Activated B cell treated with CpG ODN at 0.5 μM for 24 hours (primary cell): ENCODE measurements at regions not wholly inside any gene's neighbourhood (a gene's known extent, or its start where the extent isn't known, plus 50 kb on each side); places are given as distances from the start of the nearest gene placed in this dataset.

Experiments used
- ATAC-seq: fragments of 200-7000 bp; cut with Tn5 transposase; one replicate; pipeline ENCODE4 v1.10.0; 2021; ENCODE audit warnings: low read depth, mild to moderate bottlenecking, moderate library complexity
- CTCF ChIA-PET: fragments of 350-600 bp; sonication (Branson Sonifier 250); formaldehyde crosslinking; loops from one replicate; lab custom pipeline; 2021; ENCODE audit warnings: antibody characterized with exemption; lab: Charles Lee
- POLR2A ChIA-PET: fragments of 350-600 bp; sonication (Branson Sonifier 250); formaldehyde crosslinking; loops from one replicate; lab custom pipeline; 2021; ENCODE audit warnings: antibody characterized with exemption; lab: Charles Lee
- DNase-seq: peaks from one replicate; pipeline ENCODE4 v3.0.0; 2022
- H3K27ac Mint-ChIP-seq: one replicate; pipeline ENCODE4 v1.8.0; 2020; ENCODE audit warnings: mixed read lengths
- H3K27me3 Mint-ChIP-seq: one replicate; pipeline ENCODE4 v1.8.0; 2021; ENCODE audit warnings: mixed read lengths
- H3K36me3 Mint-ChIP-seq: one replicate; pipeline ENCODE4 v1.8.0; 2021; ENCODE audit warnings: low read depth, mixed read lengths
- H3K4me1 Mint-ChIP-seq: one replicate; pipeline ENCODE4 v1.8.0; 2021; ENCODE audit warnings: mixed read lengths
- H3K4me3 Mint-ChIP-seq: one replicate; pipeline ENCODE4 v1.8.0; 2020; ENCODE audit warnings: mild to moderate bottlenecking, mixed read lengths
- H3K9me3 Mint-ChIP-seq: one replicate; pipeline ENCODE4 v1.8.0; 2020; ENCODE audit warnings: mixed read lengths
- intact Hi-C: fragments of 100-400 bp; cut with micrococcal nuclease; formaldehyde crosslinking; loops from one replicate; pipeline ENCODE4 v1.15.1; 2024
- TF ChIP-seq, protein P1 (sequence below): fragments of 200-600 bp; IDR thresholded peaks from one replicate; pipeline ENCODE4 v1.8.0; 2022; ENCODE audit warnings: antibody characterized with exemption, mild to moderate bottlenecking

DNA sequence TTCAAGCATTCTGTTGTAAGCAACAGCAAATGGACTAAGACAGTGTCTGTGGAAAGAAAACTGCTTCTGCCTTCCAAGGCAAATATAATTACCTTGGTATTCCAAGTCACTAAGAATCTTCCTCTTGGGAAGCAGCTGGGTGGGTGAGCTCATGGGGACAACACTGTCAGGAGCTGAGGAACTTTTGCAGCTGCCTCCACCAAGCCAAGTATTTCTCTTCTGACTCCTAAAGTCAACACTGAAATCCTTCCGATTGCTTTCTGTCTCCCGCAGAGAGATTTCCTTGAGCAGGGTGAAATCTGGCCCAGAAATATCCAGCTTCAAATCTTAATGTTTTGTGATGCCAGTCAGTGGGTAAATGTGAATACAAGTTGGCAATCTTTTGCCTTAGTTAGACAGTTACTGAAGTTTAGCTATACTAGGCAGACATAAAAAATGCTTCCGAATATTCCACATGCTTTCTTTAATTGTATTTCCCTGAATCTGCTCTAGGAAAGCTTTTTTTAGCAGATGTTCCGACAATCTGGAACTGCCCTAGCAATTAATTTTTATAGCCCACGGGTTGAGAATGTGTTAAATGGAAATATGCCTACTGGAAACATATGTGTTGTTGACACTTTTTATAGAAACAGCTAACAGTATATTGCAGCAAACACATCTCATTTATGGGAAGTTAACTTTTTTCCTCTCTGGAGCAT, 369.9 kb upstream of the DAB2 start:
- TF ChIP-seq, protein P1, sequence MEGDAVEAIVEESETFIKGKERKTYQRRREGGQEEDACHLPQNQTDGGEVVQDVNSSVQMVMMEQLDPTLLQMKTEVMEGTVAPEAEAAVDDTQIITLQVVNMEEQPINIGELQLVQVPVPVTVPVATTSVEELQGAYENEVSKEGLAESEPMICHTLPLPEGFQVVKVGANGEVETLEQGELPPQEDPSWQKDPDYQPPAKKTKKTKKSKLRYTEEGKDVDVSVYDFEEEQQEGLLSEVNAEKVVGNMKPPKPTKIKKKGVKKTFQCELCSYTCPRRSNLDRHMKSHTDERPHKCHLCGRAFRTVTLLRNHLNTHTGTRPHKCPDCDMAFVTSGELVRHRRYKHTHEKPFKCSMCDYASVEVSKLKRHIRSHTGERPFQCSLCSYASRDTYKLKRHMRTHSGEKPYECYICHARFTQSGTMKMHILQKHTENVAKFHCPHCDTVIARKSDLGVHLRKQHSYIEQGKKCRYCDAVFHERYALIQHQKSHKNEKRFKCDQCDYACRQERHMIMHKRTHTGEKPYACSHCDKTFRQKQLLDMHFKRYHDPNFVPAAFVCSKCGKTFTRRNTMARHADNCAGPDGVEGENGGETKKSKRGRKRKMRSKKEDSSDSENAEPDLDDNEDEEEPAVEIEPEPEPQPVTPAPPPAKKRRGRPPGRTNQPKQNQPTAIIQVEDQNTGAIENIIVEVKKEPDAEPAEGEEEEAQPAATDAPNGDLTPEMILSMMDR: no peak
- CTCF ChIA-PET: no interaction called here
- H3K4me3 Mint-ChIP-seq: no peak overlapping the region
- H3K4me1 Mint-ChIP-seq: no peaks in the 10 kb centered on the region
- H3K9me3 Mint-ChIP-seq: no peaks in the 10 kb centered on the region
- no peaks in the 10 kb centered on the region for H3K27me3 Mint-ChIP-seq
- H3K27ac Mint-ChIP-seq: no peak overlapping the region
- H3K36me3 Mint-ChIP-seq: no peaks in the 10 kb centered on the region
- intact Hi-C loops: no loop called here
- POLR2A ChIA-PET: no interaction called here
- no peak for ATAC-seq
- no peak for DNase-seq

DNA sequence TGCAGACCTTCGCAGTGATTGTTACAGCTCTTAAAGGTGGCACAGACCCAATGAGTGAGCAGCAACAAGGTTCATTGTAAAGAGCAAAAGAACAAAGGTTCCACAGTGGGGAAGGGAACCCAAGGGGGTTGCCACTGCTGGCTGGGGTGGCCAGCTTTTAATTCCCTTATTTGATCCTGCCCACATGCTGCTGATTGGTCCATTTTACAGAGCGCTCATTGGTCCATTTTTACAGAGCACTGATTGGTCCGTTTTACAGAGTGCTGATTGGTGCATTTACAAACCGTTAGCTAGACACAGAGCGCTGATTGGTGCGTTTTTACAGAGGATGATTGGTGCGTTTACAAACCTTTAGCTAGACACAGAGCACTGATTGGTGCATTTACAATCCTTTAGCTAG, 360.6 kb upstream of the DAB2 start:
- ATAC-seq: no peak
- Mint-ChIP-seq H3K9me3 (peaks cover 8% of the 10 kb centered on the region), H3K36me3 (no peaks in the 10 kb centered on the region), H3K27ac (no peak overlapping the region), H3K4me3 (no peak overlapping the region), H3K27me3 (no peaks in the 10 kb centered on the region), H3K4me1 (no peaks in the 10 kb centered on the region)
- DNase-seq: no peak
- ChIA-PET POLR2A (no interaction called here), CTCF (no interaction called here)
- intact Hi-C loops: no loop called here
- TF ChIP-seq, protein P1: no peak

DNA sequence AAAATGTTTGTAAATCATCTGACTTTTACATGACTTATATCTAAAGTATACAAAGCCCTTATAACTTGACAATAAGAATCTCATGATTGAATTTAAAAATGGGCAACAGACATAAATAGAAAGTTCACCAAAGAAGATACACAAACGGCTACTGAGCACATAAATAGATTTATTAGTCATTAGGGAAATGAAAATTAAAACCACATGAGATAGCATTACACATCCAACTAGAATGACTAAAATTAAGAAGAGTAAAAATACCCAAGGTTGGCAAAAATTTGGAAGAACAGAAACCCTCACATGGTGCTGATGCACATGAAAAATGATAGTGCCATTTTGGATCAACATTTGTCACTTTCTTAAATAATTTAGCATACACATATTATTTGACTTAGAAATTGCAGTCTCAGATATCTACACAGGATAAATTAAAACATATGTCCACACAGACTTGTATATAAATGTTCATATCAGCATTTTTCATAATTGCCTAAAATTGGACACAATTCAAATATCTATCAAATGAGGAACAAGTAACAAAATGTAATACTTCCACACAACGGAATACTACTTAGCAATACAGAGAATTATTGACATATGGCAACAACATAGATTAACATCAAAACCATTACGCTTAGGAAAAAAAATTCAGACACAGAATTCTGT, 359.1 kb upstream of the DAB2 start:
- POLR2A ChIA-PET: no interaction called here
- no peak for DNase-seq
- CTCF ChIA-PET: no interaction called here
- no peak overlapping the region for H3K27ac Mint-ChIP-seq
- H3K36me3 Mint-ChIP-seq: no peaks in the 10 kb centered on the region
- no peaks in the 10 kb centered on the region for H3K27me3 Mint-ChIP-seq
- ATAC-seq: no peak
- intact Hi-C loops: no loop called here
- no peaks in the 10 kb centered on the region for H3K4me1 Mint-ChIP-seq
- TF ChIP-seq, protein P1: no peak
- peaks cover 8% of the 10 kb centered on the region for H3K9me3 Mint-ChIP-seq
- H3K4me3 Mint-ChIP-seq: no peak overlapping the region

DNA sequence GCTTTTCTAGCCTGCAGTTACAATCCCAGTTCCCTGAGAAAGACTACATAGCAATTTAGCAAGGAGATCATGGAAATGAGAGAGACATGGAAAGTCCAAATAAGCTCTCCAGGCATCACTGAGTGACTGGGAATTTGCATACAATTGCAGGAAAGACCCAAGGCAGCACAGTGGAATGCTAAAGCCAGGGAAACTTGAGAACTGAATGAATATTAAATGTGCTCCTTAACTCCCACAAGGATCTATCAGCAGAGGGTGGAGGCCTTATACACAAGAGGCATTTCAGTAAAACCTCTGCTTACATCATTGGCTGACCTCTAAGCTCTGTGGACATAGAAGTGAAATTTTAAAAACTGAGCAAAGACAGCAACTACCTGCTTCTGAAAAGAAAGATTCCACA, 355.6 kb upstream of the DAB2 start:
- intact Hi-C loops: no loop called here
- Mint-ChIP-seq H3K27ac (no peak overlapping the region), H3K4me1 (no peaks in the 10 kb centered on the region), H3K36me3 (no peaks in the 10 kb centered on the region), H3K9me3 (no peaks in the 10 kb centered on the region), H3K27me3 (no peaks in the 10 kb centered on the region), H3K4me3 (no peak overlapping the region)
- no peak for DNase-seq
- TF ChIP-seq, protein P1: no peak
- ATAC-seq: no peak
- ChIA-PET POLR2A (no interaction called here), CTCF (no interaction called here)

DNA sequence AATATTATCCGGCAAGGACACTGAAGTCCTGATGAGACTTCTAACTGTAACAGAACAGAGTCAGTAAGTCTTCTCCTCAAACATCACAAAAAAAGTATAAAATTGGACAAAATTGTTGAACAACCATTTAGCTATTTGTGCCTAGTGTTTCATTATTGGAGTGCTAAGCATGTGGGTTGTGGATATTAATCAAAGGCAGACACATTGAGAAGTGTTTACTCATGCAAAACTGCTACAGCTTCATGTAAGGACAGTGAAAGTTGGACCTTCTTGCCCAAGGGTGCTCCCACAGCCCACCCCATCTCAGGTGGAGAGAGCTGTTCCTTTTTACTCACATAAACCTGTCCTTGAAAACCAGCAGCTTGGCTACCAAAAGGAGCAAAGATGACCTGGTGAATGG, 355.1 kb upstream of the DAB2 start:
- no peaks in the 10 kb centered on the region for H3K27me3 Mint-ChIP-seq
- H3K4me3 Mint-ChIP-seq: no peak overlapping the region
- ATAC-seq: no peak
- no peaks in the 10 kb centered on the region for H3K4me1 Mint-ChIP-seq
- H3K36me3 Mint-ChIP-seq: no peaks in the 10 kb centered on the region
- no peak overlapping the region for H3K27ac Mint-ChIP-seq
- no peaks in the 10 kb centered on the region for H3K9me3 Mint-ChIP-seq
- ChIA-PET POLR2A (no interaction called here), CTCF (no interaction called here)
- TF ChIP-seq, protein P1: no peak
- intact Hi-C loops: no loop called here
- no peak for DNase-seq
